ENCODE measurements at regions not wholly inside any gene's neighbourhood (a gene's known extent, or its start where the extent isn't known, plus 50 kb on each side); places are given as distances from the start of the nearest gene placed in this dataset.

DNA sequence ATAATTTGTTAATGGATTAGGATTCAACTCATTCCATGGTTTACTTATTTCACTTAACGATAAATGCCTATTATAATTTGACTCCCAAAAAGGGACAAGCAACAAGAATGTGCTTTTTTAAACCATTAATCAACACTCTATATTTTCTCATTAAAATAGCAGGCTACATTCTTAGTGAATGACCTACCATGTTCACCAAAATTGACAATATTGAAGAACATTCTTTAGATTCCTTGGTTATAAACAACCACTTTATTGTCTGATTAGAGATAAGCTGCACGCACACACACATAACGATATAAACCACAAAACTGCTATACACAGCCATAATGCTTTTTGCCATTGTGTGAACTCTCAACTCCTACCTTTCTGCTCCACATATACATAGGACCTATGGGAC lies 75.4 kb upstream of the LRRC7 start:
- Histone ChIP-seq H3K27ac (ENCODE audit: low read depth, low read length) (no peak overlapping the region), H3K36me3 (ENCODE audit: control insufficient read depth, insufficient read depth, low read length) (no peaks in the 10 kb centered on the region), H3K27me3 (ENCODE audit: control insufficient read depth, insufficient read depth, low read length) (no peaks in the 10 kb centered on the region), H3K4me1 (ENCODE audit: control insufficient read depth, insufficient read depth, low read length) (no peaks in the 10 kb centered on the region), H3K4me3 (ENCODE audit: low read depth, low read length) (no peak overlapping the region), H3K9me3 (ENCODE audit: control insufficient read depth, insufficient read depth, low read length) (no peaks in the 10 kb centered on the region)
- WGBS (ENCODE audit: insufficient coverage), result 100% methylated on average over 2 of the region's 3 CpGs
- DNase-seq (ENCODE audit: low read depth in 4 of 6, low spot score in 6 of 6), result no peak

DNA sequence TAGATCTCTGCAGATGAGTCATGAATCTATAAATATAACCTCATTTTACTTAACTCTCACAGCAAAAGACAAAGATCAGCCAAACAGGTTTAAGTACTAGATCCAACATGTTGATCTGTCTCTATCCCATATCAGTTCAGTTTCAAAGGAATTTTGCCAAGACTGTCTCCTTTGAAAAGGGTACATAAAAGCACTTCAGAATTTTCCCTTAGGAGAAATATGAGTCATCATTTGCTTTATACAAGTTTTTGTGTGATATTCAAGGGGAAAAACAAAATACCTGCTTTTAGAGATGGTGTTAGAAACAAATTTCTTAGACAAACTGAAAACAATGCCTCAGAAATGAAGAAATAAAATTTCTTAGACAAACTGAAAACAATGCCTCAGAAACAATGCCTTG lies 73.5 kb upstream of the LRRC7 start:
- no peaks in the 10 kb centered on the region for H3K9me3 ChIP-seq (ENCODE audit: control insufficient read depth, insufficient read depth, low read length)
- no peak for DNase-seq (ENCODE audit: low read depth in 4 of 6, low spot score in 6 of 6)
- no peak overlapping the region for H3K27ac ChIP-seq (ENCODE audit: low read depth, low read length)

GRCh38 chr1:69497441-69498221 lies 70.1 kb upstream of the LRRC7 start:
- Histone ChIP-seq H3K27me3 (ENCODE audit: control insufficient read depth, insufficient read depth, low read length) (no peaks in the 10 kb centered on the region), H3K36me3 (ENCODE audit: control insufficient read depth, insufficient read depth, low read length) (no peaks in the 10 kb centered on the region), H3K9me3 (ENCODE audit: control insufficient read depth, insufficient read depth, low read length) (no peaks in the 10 kb centered on the region), H3K4me3 (ENCODE audit: low read depth, low read length) (no peak overlapping the region), H3K4me1 (ENCODE audit: control insufficient read depth, insufficient read depth, low read length) (no peaks in the 10 kb centered on the region), H3K27ac (ENCODE audit: low read depth, low read length) (no peak overlapping the region)
- no CpG with 5 or more reads among the region's 4 CpGs for WGBS (ENCODE audit: insufficient coverage)
- no peak for DNase-seq (ENCODE audit: low read depth in 4 of 6, low spot score in 6 of 6)

More for the DNA sequence above, 73.5 kb upstream of the LRRC7 start:
- no peaks in the 10 kb centered on the region for H3K27me3 ChIP-seq (ENCODE audit: control insufficient read depth, insufficient read depth, low read length)
- no peaks in the 10 kb centered on the region for H3K36me3 ChIP-seq (ENCODE audit: control insufficient read depth, insufficient read depth, low read length)
- no peak overlapping the region for H3K4me3 ChIP-seq (ENCODE audit: low read depth, low read length)
- H3K4me1 ChIP-seq (ENCODE audit: control insufficient read depth, insufficient read depth, low read length), result no peaks in the 10 kb centered on the region

DNA sequence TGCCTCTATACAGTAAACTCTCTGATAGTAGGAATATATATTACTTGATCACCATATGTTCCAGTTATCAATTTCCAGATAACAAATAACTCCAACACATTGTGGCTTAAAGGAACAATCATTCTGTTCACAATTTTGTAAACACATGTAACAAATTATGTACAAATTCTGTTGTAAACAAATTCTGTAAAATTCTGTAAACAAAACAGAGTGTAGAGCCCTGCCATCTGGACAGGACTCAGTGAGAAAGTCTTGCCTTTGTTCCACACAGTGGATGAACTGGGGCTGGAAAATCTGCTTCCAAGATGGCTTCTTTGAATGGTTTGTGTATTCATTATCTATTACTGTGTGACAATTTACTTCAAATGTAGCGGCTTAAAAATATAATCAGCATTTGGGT lies 69.0 kb upstream of the LRRC7 start:
- WGBS (ENCODE audit: insufficient coverage), result 100% methylated on average over 1 of the region's 1 CpG
- H3K27me3 ChIP-seq (ENCODE audit: control insufficient read depth, insufficient read depth, low read length), result no peaks in the 10 kb centered on the region
- no peak overlapping the region for H3K27ac ChIP-seq (ENCODE audit: low read depth, low read length)
- no peaks in the 10 kb centered on the region for H3K4me1 ChIP-seq (ENCODE audit: control insufficient read depth, insufficient read depth, low read length)
- no peak overlapping the region for H3K4me3 ChIP-seq (ENCODE audit: low read depth, low read length)
- no peaks in the 10 kb centered on the region for H3K36me3 ChIP-seq (ENCODE audit: control insufficient read depth, insufficient read depth, low read length)
- no peaks in the 10 kb centered on the region for H3K9me3 ChIP-seq (ENCODE audit: control insufficient read depth, insufficient read depth, low read length)
- DNase-seq (ENCODE audit: low read depth in 4 of 6, low spot score in 6 of 6), result no peak

- no peaks in the 10 kb centered on the region for H3K9me3 ChIP-seq (ENCODE audit: control insufficient read depth, insufficient read depth, low read length)
- H3K4me3 ChIP-seq (ENCODE audit: low read depth, low read length), result no peak overlapping the region
- no peak for DNase-seq (ENCODE audit: low read depth in 4 of 6, low spot score in 6 of 6)
- H3K27me3 ChIP-seq (ENCODE audit: control insufficient read depth, insufficient read depth, low read length), result no peaks in the 10 kb centered on the region
- WGBS (ENCODE audit: insufficient coverage), result 89% methylated on average over 4 of the region's 7 CpGs
- H3K27ac ChIP-seq (ENCODE audit: low read depth, low read length), result no peak overlapping the region
- no peaks in the 10 kb centered on the region for H3K36me3 ChIP-seq (ENCODE audit: control insufficient read depth, insufficient read depth, low read length)
- no peaks in the 10 kb centered on the region for H3K4me1 ChIP-seq (ENCODE audit: control insufficient read depth, insufficient read depth, low read length)
Measured at GRCh38 chr1:69499203-69499803, 68.4 kb upstream of the LRRC7 start.

GRCh38 chr1:69502991-69503390 lies 64.7 kb upstream of the LRRC7 start:
- Histone ChIP-seq H3K27me3 (ENCODE audit: control insufficient read depth, insufficient read depth, low read length) (no peaks in the 10 kb centered on the region), H3K4me1 (ENCODE audit: control insufficient read depth, insufficient read depth, low read length) (no peaks in the 10 kb centered on the region), H3K27ac (ENCODE audit: low read depth, low read length) (no peak overlapping the region), H3K9me3 (ENCODE audit: control insufficient read depth, insufficient read depth, low read length) (no peaks in the 10 kb centered on the region), H3K4me3 (ENCODE audit: low read depth, low read length) (no peak overlapping the region), H3K36me3 (ENCODE audit: control insufficient read depth, insufficient read depth, low read length) (no peaks in the 10 kb centered on the region)
- no peak for DNase-seq (ENCODE audit: low read depth in 4 of 6, low spot score in 6 of 6)
- whole genome bisulfite sequencing (ENCODE audit: insufficient coverage), result 92% methylated on average over 4 of the region's 4 CpGs

- no CpG with 5 or more reads among the region's 3 CpGs for WGBS (ENCODE audit: insufficient coverage)
- DNase-seq (ENCODE audit: low read depth in 4 of 6, low spot score in 6 of 6), result no peak
- H3K27me3 ChIP-seq (ENCODE audit: control insufficient read depth, insufficient read depth, low read length), result no peaks in the 10 kb centered on the region
Measured at GRCh38 chr1:69504730-69505252, 62.9 kb upstream of the LRRC7 start.

GRCh38 chr1:69506311-69506710 lies 61.4 kb upstream of the LRRC7 start:
- Histone ChIP-seq H3K36me3 (ENCODE audit: control insufficient read depth, insufficient read depth, low read length) (no peaks in the 10 kb centered on the region), H3K27ac (ENCODE audit: low read depth, low read length) (no peak overlapping the region), H3K27me3 (ENCODE audit: control insufficient read depth, insufficient read depth, low read length) (no peaks in the 10 kb centered on the region), H3K4me3 (ENCODE audit: low read depth, low read length) (no peak overlapping the region), H3K4me1 (ENCODE audit: control insufficient read depth, insufficient read depth, low read length) (no peaks in the 10 kb centered on the region), H3K9me3 (ENCODE audit: control insufficient read depth, insufficient read depth, low read length) (no peaks in the 10 kb centered on the region)
- no CpG with 5 or more reads among the region's 2 CpGs for WGBS (ENCODE audit: insufficient coverage)
- DNase-seq (ENCODE audit: low read depth in 4 of 6, low spot score in 6 of 6), result no peak

More at GRCh38 chr1:69504730-69505252, 62.9 kb upstream of the LRRC7 start:
- H3K36me3 ChIP-seq (ENCODE audit: control insufficient read depth, insufficient read depth, low read length), result no peaks in the 10 kb centered on the region
- H3K9me3 ChIP-seq (ENCODE audit: control insufficient read depth, insufficient read depth, low read length), result no peaks in the 10 kb centered on the region
- no peak overlapping the region for H3K4me3 ChIP-seq (ENCODE audit: low read depth, low read length)
- no peaks in the 10 kb centered on the region for H3K4me1 ChIP-seq (ENCODE audit: control insufficient read depth, insufficient read depth, low read length)
- no peak overlapping the region for H3K27ac ChIP-seq (ENCODE audit: low read depth, low read length)

- DNase-seq (ENCODE audit: low read depth in 4 of 6, low spot score in 6 of 6), result no peak
- Histone ChIP-seq H3K9me3 (ENCODE audit: control insufficient read depth, insufficient read depth, low read length) (no peaks in the 10 kb centered on the region), H3K27ac (ENCODE audit: low read depth, low read length) (no peak overlapping the region), H3K4me3 (ENCODE audit: low read depth, low read length) (no peak overlapping the region), H3K27me3 (ENCODE audit: control insufficient read depth, insufficient read depth, low read length) (no peaks in the 10 kb centered on the region), H3K36me3 (ENCODE audit: control insufficient read depth, insufficient read depth, low read length) (no peaks in the 10 kb centered on the region), H3K4me1 (ENCODE audit: control insufficient read depth, insufficient read depth, low read length) (no peaks in the 10 kb centered on the region)
- WGBS (ENCODE audit: insufficient coverage), result no CpG with 5 or more reads among the region's 1 CpG
Measured at GRCh38 chr1:69506721-69507120, 61.0 kb upstream of the LRRC7 start.

GRCh38 chr1:69510026-69510425 lies 57.7 kb upstream of the LRRC7 start:
- no peaks in the 10 kb centered on the region for H3K4me1 ChIP-seq (ENCODE audit: control insufficient read depth, insufficient read depth, low read length)
- no peaks in the 10 kb centered on the region for H3K9me3 ChIP-seq (ENCODE audit: control insufficient read depth, insufficient read depth, low read length)
- no CpG with 5 or more reads among the region's 1 CpG for WGBS (ENCODE audit: insufficient coverage)
- no peak overlapping the region for H3K4me3 ChIP-seq (ENCODE audit: low read depth, low read length)
- H3K36me3 ChIP-seq (ENCODE audit: control insufficient read depth, insufficient read depth, low read length), result no peaks in the 10 kb centered on the region
- DNase-seq (ENCODE audit: low read depth in 4 of 6, low spot score in 6 of 6), result no peak
- no peak overlapping the region for H3K27ac ChIP-seq (ENCODE audit: low read depth, low read length)
- H3K27me3 ChIP-seq (ENCODE audit: control insufficient read depth, insufficient read depth, low read length), result no peaks in the 10 kb centered on the region
